Adrenal gland (tissue), 5 donors: ENCODE measurements at regions not wholly inside any gene's neighbourhood (a gene's known extent, or its start where the extent isn't known, plus 50 kb on each side); places are given as distances from the start of the nearest gene placed in this dataset.

Experiments
- CTCF ChIP-seq, 6 experiments: fragments of 450-650 bp in 4 of 6; fragments of 200-600 bp in 2 of 6; sonication (generic) in 1 of 6; IDR thresholded peaks; 1 replicate in 5 of 6; 2 replicates in 1 of 6; pipeline versions ENCODE4 v1.5.1 to v1.8.0; 2016 to 2021; ENCODE audit warnings: antibody characterized with exemption in 6 of 6, mild to moderate bottlenecking in 2 of 6, moderate library complexity in 1 of 6
- POLR2A ChIP-seq, 2 donors: fragments of 450-650 bp; IDR thresholded peaks; one replicate each; pipeline ENCODE4 v1.6.1; 2017; ENCODE audit warnings: antibody characterized with exemption in 2 of 2, mild to moderate bottlenecking in 2 of 2, moderate library complexity in 1 of 2
- donor health status: DM: no; HTN: no; CAD: no.

GRCh38 chr13:18962168-18962734, 219.4 kb downstream of the TUBA3C start:
- no peak for TF ChIP-seq POLR2A (IDR thresholded peaks at IDR 0.05)
- no peak for TF ChIP-seq CTCF (IDR thresholded peaks at IDR 0.05)
